GM21786 (cell line): ENCODE measurements at regions not wholly inside any gene's neighbourhood (a gene's known extent, or its start where the extent isn't known, plus 50 kb on each side); places are given as distances from the start of the nearest gene placed in this dataset.
"Not testable (repeated sequence)": the region's sequence is repeated elsewhere in the genome, so short reads cannot be mapped to it uniquely, and the experiment has no call there.

Experiments used
- ATAC-seq: cut with Tn5 transposase; IDR thresholded peaks from one replicate; pipeline ENCODE4 v1.9.1; 2021; ENCODE audit not compliant: unreplicated experiment

DNA sequence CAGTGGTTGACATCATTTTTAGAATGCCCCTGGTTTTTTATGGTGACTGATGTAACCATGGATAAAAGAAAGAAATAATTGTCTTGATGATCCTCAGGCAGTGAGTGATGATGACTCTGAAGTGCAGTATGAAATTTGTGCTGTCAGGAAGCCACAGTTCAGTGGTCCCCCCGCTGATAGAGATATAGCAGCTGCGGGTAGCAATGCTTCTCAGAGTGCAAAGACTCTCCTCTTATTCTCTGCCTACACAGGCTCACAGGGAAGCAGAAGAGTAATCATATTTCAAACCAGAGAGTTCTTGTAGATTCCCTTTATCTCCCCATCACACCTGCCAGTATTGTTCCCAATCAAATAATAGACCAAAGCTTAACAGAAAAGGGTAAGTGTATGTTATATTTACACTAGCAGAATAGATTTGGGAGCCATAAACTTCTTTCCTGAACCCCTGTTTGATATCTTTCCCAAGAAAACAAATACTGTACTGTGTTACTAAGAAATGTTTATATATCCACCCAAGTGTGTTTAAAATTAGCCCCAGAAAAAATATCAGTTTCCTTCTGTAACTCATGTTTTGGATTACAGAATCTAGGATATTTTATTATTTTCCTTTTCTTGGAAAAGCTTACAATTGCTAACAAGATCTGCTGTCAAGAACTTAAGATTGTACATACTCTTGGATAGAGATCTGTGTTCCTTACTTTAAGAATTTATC lies 1817.4 kb upstream of the FLRT2 start:
- no peak for ATAC-seq

DNA sequence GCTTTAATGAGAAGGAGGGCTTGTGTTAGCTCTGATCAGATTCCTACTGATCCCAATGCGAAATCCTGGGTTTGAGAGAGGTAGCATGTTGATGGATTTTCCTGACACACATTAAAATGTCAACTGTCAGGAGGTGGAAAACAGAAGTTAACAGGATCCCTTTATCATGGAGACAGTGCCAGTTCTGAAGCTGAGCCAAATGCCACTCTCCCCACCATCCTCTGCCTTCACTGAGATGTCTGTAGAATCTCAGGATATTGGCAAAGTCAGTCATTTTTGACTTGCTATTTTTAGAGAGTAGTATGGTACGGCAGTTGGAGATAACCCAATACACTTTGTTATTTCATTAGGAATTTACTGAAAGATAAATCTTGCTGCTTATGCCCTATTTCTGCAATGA lies 1816.2 kb upstream of the FLRT2 start:
- ATAC-seq = no peak

DNA sequence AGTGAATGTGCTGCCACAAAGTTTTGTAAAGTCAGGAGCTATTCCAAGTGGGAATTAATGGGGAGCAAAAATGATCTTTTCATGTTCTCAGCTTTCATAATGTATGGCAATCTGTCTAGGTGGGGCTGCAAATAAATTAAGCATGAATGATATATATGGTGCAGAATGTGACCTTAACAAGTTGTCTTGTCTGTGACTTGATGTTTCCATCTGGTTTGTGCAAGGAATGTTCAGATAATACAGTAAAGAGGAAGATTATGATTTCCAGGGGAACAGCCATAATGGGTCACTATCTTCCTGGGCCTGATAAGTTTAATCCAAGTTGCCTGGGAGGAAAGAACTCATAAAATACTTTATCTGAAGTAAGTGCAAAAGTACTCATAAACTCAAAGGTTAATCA lies 1815.8 kb upstream of the FLRT2 start:
- no peak for ATAC-seq

DNA sequence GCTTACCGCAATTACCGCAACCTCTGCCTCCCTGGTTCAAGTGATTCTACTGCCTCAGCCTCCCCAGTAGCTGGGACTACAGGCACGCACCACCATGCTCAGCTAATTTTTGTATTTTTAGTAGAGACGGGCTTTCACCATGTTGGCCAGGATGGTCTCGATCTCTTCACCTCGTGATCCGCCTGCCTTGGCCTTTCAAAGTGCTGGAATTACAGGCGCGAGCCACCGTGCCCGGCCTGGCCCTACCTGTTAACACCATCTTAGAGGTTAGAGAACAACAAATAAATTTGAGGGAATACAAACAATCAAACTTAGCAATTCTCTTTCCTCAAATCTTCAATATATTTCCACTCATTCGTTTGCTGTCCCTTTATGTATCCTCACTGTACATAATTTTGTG lies 1810.5 kb upstream of the FLRT2 start:
- ATAC-seq = not testable (repeated sequence)

DNA sequence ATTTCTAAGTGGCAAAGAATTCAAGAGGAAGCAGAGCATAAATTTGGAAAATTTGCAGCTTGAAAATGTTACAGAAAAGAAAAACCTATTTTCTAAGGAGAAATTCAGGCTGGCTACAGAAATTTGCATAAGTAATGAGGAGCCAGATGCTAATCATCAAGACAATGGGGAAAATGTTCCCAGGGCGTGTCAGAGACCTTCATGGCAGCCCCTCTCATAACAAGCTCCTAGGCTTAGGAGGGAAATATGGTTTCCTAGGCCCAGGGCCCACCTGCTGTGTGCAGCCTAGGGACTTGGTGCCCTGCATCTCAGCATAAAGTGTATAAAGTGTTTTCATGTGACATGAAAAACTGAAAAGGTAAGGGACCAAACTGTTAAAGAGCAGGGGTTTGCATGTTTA lies 1796.3 kb upstream of the FLRT2 start:
- no peak for ATAC-seq

DNA sequence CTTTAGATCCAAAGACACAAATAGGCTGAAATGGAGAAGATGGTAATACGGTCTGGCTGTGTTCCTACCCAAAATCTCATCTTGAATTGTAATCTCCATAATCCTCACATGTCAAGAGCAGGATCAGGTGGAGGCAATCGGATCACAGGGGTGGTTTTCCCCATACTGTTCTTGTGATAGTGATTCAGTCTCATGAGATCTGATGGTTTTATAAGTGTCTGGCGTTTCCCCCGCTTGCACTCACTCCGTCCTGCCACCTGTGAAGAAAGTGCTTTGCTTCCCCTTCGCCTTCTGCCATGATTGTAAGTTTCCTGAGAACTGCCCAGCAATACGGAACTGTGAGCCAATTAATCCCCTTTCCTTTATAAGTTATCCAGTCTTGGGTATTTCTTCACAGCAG lies 1795.5 kb upstream of the FLRT2 start:
- no peak for ATAC-seq

DNA sequence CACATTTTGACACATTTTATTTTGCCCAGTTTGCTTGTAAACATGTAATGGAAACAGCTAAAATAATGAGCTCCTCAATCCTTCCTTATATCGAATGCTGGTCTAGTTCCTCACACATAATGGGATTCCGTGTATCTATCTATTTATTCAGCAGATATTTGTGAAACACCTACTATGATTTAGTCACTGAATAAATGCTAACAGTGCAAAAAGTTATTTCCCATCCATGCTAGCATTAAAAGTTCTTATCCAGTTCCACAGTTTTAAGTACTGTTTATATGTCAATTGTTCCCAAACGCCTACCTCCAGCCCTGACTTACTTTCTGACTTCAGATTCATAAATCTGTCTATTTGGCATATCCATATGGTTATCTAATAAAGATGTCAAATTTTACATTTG lies 1788.7 kb upstream of the FLRT2 start:
- no peak for ATAC-seq

DNA sequence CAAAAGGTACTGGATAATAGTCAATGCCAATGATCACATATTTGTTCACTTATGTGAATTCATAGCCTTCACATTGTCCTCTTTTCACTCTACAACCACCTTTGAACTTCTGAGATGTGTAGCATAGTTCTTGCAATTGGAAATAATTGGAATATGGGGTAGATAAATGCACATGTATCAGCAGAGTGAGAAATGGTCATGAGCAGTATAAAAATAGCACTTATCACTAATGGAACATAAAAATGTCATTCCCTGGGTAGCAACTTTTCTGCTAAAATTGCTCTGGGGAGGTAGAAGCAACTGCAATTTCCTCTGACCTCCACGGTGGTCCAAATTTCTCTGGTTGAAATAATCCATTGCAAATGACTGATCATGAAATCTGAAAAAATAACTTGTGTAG lies 1785.7 kb upstream of the FLRT2 start:
- ATAC-seq = no peak

DNA sequence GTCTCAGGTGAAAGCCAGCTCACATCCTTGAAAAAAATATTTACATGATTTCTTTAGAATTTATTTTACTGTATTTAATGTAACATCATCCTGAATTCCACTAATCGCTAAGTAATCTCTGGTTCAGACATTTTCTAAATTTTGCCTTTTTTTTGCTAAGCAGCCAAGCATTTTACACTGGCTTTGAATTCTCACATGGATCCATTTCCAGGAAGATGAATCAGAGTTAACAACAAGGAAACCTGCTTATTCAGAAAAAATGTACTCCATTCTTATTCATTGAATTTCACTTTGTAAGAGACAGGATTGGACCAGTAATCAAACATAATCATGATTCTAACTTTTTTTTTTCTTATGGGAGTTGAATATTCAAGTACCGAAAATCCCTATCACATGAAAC lies 1785.1 kb upstream of the FLRT2 start:
- ATAC-seq = no peak

DNA sequence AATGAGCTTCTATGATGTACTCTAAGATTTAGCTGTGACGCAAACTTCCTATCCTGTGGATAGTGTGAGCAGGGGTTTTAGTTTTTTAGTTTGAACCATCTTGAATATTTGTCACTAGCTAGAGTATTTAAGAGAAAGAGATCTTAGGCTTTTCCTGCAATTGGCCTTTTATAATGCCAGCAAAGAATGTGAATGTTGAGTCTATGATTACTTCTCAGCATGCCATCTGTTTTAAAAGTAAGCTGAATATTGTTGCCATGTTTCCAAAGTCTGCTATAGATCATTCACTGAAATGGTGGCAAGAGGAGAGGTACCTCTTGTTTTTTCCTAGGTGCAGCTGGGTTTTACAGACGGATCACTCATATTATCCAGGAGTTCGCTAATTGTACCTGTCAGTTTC lies 1783.6 kb upstream of the FLRT2 start:
- no peak for ATAC-seq

DNA sequence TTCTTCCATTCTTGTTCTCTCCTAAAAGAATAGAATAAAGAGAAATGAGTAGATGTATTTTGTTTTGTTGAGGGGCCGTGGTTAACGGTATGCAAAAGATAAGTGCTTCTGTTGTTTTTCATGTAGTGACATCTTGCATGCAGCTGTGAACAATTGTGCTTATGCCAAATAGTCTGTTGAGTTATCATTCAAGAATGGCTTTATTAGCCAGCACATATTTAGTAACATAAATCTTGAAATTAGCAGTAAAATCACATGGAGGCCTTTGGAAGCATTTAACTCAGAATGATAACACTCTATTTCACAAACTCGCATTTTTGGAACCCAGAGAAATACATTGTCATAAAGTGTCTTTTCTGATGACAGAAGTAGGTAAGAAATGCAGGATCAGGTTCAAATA lies 1772.0 kb upstream of the FLRT2 start:
- ATAC-seq = no peak

DNA sequence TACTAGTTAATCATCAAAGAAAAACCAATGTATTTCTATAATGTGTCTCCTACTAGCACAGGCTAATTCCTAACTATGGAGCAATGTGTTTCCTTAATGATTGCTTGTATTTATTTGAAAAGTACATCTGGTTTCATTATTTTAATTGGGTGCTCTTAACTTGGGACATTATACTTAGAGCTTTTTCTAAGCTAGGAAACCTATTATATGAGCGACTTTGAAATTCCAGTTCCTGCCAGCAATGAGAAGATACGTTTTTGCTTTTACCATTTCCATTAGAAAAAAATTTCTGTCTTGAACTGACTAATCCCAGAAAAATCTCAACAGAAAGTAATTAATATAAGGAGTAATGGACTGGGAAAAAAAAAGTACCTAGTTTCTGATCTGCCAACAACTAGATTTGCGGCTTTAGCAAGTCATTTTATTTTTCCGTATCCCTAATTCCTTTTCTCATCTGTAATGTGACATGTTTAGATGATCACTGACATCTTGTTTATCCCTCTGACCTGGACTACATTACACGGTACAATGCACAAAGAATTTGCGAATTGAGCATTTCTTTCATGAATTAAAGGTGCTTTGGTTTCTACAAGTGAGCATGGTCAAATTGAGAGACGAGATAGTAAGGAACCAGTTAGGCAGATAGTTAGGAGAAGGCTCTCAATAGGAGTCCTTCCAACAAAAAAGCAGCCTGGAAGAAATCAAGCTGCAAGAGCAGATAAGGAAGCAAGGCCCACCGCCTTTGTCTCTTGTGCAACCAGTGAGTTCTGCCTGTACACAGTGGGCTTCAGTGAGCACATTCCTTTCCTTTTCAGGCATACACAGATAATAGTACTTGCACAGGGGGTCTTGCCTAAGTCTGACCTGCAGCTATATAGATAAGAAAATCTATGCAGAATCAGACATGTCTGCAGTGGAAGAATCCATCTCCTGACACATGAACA lies 1765.0 kb upstream of the FLRT2 start:
- ATAC-seq = no peak

DNA sequence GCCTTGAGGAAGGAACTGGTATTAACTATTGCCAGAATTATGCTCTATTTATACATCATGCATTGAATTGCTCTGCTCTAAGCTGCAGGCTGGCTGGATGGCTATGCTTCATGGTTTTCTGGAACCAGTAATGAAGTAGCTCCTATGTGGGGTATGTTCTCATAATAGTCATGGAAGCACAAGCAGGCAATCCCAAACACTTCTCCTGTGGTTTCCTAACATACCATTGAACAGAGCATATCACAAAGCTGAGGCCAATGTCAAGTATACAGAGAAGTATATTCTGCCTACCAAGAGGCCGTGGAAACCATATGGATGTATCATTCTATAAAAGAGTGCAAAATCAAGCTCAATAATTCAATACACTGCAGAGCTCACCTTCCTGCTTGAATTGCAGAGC lies 1752.4 kb upstream of the FLRT2 start:
- ATAC-seq = no peak

DNA sequence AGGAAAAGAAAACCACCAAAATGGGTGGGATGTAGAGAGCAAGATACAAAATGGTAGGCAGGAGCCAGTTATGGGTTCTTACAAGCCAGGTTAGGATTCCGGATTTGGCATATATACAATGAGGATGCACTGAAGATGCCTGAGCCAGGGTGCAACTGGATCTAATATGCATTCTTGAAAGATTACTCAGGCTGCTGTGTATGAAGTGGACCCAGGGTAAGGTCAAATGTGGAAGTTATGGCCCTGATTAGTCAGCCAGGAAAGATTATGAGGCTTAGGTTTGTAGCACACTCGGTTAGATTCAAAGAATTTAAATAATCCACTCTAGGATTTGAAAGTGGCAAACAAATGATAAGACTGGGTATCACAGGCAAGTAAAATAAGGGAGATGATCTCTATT lies 1750.7 kb upstream of the FLRT2 start:
- no peak for ATAC-seq

DNA sequence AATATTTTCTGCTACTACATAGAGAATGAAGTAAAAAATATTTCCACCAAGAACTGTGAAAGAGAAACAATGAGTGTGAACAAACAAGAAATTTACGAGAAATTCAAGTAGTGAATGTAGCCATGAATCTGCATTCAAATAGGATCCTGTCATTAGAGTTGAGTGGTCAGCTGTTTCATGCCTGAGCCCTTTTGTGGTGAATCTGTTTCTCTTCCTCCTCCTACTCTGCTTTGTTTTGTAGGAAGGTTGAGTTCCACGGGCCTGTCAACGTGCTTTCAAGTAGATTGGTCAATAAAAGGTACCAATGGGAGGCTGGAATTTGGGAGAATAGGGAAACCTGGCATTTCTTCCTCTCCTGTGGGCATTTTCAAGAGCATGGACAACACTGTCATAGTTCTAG lies 1749.6 kb upstream of the FLRT2 start:
- ATAC-seq = no peak

DNA sequence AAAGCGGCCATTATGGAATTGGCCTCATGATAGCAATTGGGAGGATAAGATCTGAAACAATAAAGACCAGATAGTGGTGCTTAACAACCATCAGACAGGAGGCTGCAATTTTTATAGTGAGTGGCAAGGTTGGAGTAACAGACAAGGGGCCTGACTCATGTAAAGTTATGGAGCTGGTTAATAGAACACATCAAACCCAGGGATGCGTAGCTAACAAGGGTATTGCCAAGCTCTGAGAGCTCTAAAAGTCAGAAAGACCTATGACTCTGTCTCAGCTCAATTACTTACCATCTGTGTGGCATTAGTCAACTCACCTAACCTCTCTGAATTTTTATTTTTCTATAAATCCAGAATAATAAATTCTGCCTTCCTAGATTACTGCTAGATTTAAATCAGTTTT lies 1731.5 kb upstream of the FLRT2 start:
- no peak for ATAC-seq

DNA sequence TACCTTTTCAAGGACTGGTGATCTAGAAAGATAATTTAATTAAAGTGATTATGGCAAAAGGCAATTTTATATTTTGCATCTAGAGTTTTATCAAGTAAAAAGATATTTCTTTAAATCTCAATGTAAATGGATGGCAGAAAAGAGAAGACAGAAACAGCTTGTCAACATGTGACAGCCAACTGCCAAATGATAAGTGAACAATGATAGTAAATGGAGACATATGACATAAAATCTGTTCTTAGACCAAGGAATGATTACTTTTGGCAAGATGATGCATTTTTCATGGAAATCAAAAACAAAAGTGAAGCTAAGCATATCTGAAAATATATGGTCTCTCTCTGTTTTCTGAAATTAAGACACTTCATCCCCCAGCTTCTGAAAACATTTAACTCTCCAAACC lies 1730.7 kb upstream of the FLRT2 start:
- ATAC-seq = no peak

DNA sequence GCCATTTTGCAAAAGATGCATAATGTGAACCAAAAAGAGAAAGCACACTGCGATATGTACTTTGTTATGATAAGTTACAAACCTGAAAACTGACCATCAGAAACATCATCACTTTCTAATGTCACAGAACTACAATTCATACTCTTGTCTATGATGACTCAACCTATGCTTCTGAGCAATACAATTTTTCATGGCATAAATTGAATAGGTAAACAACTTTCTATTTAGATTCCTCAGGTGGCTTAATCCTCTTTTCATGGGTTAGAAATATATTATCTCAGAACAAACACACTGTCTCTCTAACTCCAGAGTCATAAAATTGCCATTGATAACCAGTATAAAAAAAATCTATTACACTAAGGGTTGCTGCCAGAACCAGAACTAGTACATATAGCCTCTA lies 1715.0 kb upstream of the FLRT2 start:
- ATAC-seq = no peak

DNA sequence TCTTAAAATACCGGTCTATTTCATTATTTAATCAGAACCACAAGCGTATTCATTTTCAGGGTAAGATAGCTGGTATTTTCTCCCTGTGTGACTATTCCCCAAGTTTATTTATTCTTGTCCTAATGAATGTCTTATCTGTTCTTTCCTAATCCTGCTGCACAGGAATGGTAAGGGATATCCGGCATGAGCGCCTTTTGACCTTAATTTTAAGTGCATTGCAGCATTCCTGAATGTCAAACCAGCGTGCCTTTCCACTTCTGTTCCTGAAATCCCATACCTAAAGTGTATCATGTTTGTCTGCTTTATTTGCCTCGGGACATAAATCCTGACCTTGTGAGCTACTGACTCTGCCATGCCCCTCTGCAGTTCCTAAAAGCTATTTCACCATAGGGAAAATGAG lies 1713.2 kb upstream of the FLRT2 start:
- ATAC-seq = no peak

DNA sequence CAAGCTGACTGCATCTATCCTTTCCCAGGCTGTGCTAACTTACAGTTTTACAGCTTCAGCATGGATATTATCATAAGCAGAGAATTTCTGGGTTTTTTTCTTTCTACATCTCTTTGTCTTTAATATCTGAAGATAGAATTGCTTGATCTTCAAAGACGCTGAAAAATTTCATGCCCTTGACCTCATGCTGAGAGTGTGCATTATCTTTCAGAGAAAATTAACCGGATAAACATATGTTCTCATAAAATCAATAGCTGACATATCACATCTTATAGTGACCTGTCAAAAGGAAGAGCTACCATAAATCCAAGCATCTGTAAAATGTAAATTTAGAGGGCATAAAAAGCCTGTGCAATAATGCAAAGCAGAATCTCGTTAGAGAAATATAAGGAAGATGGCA lies 1704.1 kb upstream of the FLRT2 start:
- ATAC-seq = no peak

DNA sequence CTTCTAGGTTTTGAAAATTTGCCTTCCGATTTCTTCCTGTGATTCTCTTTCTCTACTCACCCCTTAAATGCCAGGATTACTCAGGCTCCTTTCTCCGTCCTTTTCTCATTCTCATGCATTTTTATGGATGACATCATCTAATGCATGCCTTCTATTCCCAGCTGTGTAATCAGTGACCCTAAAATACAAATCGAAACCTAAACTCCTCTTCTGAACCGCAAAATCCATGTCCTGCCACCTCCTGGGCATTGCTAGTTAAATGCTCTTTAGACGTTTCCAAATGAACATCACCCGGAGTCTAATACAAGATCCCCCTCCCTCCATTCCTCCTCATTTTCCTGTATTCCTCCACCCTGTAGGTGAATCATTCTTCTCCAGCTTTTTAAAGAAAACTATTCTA lies 1703.1 kb upstream of the FLRT2 start:
- no peak for ATAC-seq

DNA sequence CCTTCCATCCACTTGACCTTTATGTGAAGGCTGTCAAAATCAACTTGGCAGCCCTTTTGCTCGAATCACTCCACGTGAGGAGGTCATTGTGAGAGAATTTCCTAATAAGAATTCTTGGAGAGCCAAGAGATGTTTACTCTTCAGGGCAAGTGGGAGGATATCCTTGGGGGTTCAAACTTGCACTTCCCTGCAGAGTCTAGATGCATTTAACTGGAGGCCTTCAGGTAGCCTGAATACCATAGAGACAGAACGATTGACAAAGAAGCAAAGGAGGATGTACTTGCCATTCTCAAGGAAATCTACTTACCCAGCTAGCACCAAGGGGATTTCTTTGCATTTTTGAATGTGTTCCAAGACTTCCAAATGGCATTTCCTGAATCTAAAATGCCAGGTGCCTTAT lies 1702.6 kb upstream of the FLRT2 start:
- no peak for ATAC-seq

DNA sequence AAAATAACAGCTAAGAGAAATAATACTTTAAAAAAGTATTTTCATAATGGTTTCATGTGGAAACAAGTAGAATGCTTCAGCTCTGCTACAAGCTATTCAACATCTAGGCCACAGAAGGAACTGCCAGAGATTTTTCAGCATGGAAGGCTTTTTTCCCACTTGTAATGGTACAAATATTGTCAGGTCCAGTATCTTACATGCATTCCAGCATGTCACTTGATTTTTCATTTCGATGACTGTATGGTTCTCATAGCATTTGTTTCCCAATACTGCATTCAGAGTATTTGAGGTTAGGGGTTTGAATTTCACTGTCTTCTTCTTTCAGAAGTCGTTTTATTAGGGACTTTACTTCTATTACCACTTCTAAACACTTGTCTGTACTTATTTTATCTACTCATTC lies 1701.5 kb upstream of the FLRT2 start:
- no peak for ATAC-seq
